Testis (tissue), 2 donors: ENCODE measurements at regions not wholly inside any gene's neighbourhood (a gene's known extent, or its start where the extent isn't known, plus 50 kb on each side); places are given as distances from the start of the nearest gene placed in this dataset.

ENCODE experiments used
- DNase-seq: peaks from one replicate; pipeline ENCODE4 v3.0.0-alpha.2; 2019
- H3K27ac ChIP-seq, 2 donors: fragments of 200-600 bp; sonication (generic); one replicate each; pipeline ENCODE4 v1.5.1; 2019
- H3K27me3 ChIP-seq: fragments of 200-600 bp; sonication (generic); one replicate; pipeline ENCODE4 v1.5.1; 2019
- H3K36me3 ChIP-seq: fragments of 200-600 bp; sonication (generic); one replicate; pipeline ENCODE4 v1.5.1; 2017; ENCODE audit warnings: low read depth; ENCODE audit errors: missing control alignments
- H3K4me1 ChIP-seq: fragments of 200-600 bp; sonication (generic); one replicate; pipeline ENCODE4 v1.5.1; 2019
- H3K4me3 ChIP-seq, 2 donors: fragments of 200-600 bp; sonication (generic); one replicate each; pipeline ENCODE4 v1.5.1; 2017 to 2019
- H3K9me3 ChIP-seq: fragments of 200-600 bp; sonication (generic); one replicate; pipeline ENCODE4 v1.5.1; 2017
- POLR2A ChIP-seq: fragments of 450-650 bp; IDR thresholded peaks from one replicate; pipeline ENCODE4 v1.6.1; 2017; ENCODE audit warnings: antibody characterized with exemption, mild to moderate bottlenecking, moderate library complexity
- WGBS, 2 donors: methylation state at CpG; one replicate each; pipeline ENCODE4 v1.1.5; 2018; 5-methylcytosine and 5-hydroxymethylcytosine counted together
- intact Hi-C: fragments of 100-400 bp; cut with DNase I; formaldehyde crosslinking; loops from one replicate; pipeline ENCODE4 v1.15.1; 2023; ENCODE audit warnings: low total_unique reads
- TF ChIP-seq, protein P1 (sequence below), 3 experiments: fragments of 450-650 bp in 2 of 3; fragments of 200-600 bp in 1 of 3; sonication (generic) in 1 of 3; IDR thresholded peaks; one replicate each; pipeline ENCODE4 v1.5.1; 2016 to 2019; ENCODE audit warnings: antibody characterized with exemption in 3 of 3, mild to moderate bottlenecking in 2 of 3, moderate library complexity in 1 of 3

DNA sequence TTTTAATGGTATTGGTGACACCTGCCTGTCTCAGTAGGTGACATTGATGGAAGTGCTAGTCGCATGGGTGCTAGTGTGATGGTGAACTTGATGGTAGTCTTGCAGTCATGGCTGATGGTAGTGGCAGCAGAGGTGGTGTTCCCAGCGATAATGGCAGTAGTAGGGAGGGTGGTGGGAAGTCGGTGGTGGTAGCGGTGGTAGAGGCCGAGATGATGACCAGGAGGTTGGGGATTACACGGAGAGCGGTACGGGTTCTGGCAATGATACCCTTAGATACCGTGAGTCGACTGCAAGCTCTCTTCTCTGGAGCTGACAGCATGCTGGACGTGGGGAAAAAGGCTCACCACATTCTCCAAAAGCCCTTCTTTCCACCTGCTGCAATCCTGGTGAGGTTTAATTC, 99.4 kb upstream of the SLC2A1 start:
- DNase-seq = no peak

DNA sequence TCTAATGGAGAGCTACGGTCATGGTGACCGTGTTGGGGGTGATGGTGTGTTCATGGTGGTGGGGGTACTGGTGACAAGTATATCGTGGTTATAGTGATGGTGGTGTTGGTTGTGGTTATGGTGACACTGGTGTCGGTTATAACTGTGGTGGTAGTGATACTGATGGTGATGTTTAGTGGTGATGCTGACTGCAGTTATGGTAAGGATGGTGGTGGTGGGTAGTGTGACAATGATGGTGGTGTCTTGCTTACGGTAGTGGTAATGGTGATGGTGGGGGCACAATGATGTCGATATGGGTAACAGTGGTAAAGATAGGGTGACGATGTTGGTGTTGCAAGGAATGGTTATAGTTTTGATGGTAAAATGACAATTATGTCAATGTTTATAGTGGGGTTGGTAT, 98.9 kb upstream of the SLC2A1 start:
- no peak for DNase-seq
- Histone ChIP-seq H3K27ac (no peak overlapping the region), H3K36me3 (no peaks in the 10 kb centered on the region), H3K9me3 (no peaks in the 10 kb centered on the region), H3K4me3 (no peak overlapping the region), H3K27me3 (no peaks in the 10 kb centered on the region), H3K4me1 (no peaks in the 10 kb centered on the region)
- TF ChIP-seq POLR2A = no peak
- TF ChIP-seq, protein P1, sequence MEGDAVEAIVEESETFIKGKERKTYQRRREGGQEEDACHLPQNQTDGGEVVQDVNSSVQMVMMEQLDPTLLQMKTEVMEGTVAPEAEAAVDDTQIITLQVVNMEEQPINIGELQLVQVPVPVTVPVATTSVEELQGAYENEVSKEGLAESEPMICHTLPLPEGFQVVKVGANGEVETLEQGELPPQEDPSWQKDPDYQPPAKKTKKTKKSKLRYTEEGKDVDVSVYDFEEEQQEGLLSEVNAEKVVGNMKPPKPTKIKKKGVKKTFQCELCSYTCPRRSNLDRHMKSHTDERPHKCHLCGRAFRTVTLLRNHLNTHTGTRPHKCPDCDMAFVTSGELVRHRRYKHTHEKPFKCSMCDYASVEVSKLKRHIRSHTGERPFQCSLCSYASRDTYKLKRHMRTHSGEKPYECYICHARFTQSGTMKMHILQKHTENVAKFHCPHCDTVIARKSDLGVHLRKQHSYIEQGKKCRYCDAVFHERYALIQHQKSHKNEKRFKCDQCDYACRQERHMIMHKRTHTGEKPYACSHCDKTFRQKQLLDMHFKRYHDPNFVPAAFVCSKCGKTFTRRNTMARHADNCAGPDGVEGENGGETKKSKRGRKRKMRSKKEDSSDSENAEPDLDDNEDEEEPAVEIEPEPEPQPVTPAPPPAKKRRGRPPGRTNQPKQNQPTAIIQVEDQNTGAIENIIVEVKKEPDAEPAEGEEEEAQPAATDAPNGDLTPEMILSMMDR (IDR thresholded peaks at IDR 0.05) = no peak
- intact Hi-C loops = no loop called here
- 96% methylated on average over 7 of the region's 7 CpGs for whole genome bisulfite sequencing, 2 donors

More for the DNA sequence above, 99.4 kb upstream of the SLC2A1 start:
- Histone ChIP-seq H3K4me1 (no peaks in the 10 kb centered on the region), H3K36me3 (no peaks in the 10 kb centered on the region), H3K27me3 (no peaks in the 10 kb centered on the region), H3K9me3 (no peaks in the 10 kb centered on the region), H3K4me3 (no peak overlapping the region), H3K27ac (no peak overlapping the region)
- intact Hi-C loops = no loop called here
- TF ChIP-seq, protein P1 (IDR thresholded peaks at IDR 0.05) = no peak
- no peak for TF ChIP-seq POLR2A
- WGBS, 2 donors = 92 to 97% methylated on average over 10 of the region's 11 CpGs

DNA sequence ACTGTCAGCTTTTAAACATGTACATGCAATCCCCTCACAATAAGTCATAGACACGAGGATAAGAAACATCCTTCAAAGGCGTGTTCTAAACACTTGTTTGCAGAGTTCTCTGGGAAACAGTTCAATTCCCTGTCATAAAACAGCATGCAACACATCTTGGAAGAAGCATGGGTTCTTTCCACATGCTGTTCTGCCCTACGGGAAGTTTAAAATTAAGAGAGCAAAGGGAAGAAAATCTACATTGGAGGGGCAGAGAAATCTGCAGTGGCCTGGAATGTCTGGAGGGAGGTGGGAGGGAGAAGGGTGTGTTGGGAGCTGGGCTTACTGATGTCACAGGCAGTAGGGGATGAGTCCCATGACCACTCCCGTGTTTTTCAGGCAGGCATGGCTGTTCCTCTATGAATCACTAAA, 98.3 kb upstream of the SLC2A1 start:
- intact Hi-C loops = no loop called here
- Histone ChIP-seq H3K4me1 (no peaks in the 10 kb centered on the region), H3K4me3 (no peak overlapping the region), H3K36me3 (no peaks in the 10 kb centered on the region), H3K27me3 (no peaks in the 10 kb centered on the region), H3K27ac (no peak overlapping the region), H3K9me3 (no peaks in the 10 kb centered on the region)
- DNase-seq = no peak
- no peak for TF ChIP-seq POLR2A
- TF ChIP-seq, protein P1 (IDR thresholded peaks at IDR 0.05) = no peak
- 45 to 48% methylated on average over 4 of the region's 4 CpGs for WGBS, 2 donors

DNA sequence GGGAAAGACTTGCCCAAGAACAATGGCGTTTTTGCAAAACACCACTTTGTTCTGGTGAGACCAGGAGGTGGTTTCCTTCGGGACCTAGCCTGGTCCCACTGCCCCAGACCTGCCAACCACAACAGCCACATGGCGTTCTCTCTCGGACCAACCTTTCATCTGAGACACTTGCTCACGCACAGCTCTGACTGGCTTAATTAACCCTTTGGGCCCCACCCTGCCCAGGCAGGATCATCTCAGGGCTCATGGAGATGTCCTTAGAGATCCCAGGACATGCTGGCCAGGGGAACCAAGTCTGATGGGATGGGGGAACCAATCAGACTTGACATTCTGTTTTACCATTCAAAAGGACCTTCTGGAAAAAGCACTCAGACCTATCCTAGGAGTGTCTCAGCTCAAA, 97.8 kb upstream of the SLC2A1 start:
- TF ChIP-seq POLR2A = no peak
- TF ChIP-seq, protein P1 (IDR thresholded peaks at IDR 0.05) = no peak
- Histone ChIP-seq H3K4me1 (no peaks in the 10 kb centered on the region), H3K36me3 (no peaks in the 10 kb centered on the region), H3K27ac (no peak overlapping the region), H3K9me3 (no peaks in the 10 kb centered on the region), H3K27me3 (no peaks in the 10 kb centered on the region), H3K4me3 (no peak overlapping the region)
- intact Hi-C loops = no loop called here
- 51 to 71% methylated on average over 4 to 5 of the region's 5 CpGs for WGBS, 2 donors
- no peak for DNase-seq

DNA sequence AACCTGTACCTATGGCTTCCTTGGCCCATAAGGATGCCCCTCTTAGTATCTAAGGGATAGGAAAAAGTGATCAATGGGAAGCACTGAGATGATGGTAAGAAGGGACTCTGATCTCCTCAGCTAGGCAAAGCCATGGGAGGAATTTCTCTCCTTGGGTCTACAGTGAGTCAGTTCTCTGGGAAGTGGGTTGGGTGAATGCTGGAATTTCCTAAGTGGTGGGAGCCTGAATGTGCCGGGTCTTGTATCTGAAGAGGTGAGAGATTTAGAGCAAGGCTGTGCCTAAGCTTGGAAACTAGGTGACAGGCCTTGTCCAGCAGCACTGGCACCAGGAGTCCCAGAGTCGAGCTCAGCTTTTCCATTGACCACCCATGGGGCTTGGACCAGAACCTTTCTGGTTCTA, 96.3 kb upstream of the SLC2A1 start:
- intact Hi-C loops = no loop called here
- Histone ChIP-seq H3K4me1 (no peaks in the 10 kb centered on the region), H3K4me3 (no peak overlapping the region), H3K27me3 (no peaks in the 10 kb centered on the region), H3K27ac (no peak overlapping the region), H3K9me3 (no peaks in the 10 kb centered on the region), H3K36me3 (no peaks in the 10 kb centered on the region)
- TF ChIP-seq, protein P1 (IDR thresholded peaks at IDR 0.05) = no peak
- TF ChIP-seq POLR2A = no peak
- no peak for DNase-seq
- WGBS, 2 donors = 66 to 97% methylated on average over 2 of the region's 2 CpGs
